K562 (cell line): ENCODE measurements at regions not wholly inside any gene's neighbourhood (a gene's known extent, or its start where the extent isn't known, plus 50 kb on each side); places are given as distances from the start of the nearest gene placed in this dataset.

Source experiments
- ATAC-seq: fragments of 200-7000 bp; cut with Tn5 transposase; 3 replicates; pipeline ENCODE4 v1.9.1; 2020; ENCODE audit warnings: moderate library complexity
- BruUV-seq: library from RNA; stranded (reverse); fragments of 400-500 nt; replicated peaks from 2 replicates; lab custom pipeline; 2021; lab: Mats Ljungman, UMichigan
- CTCF ChIA-PET: fragments of 300-600 bp; formaldehyde crosslinking; extraction: SDS; loops from one replicate; lab custom pipeline; 2021; ENCODE audit warnings: low intra/inter-chr PET ratio; lab: Yijun Ruan, JAX
- POLR2A ChIA-PET: fragments of 300-600, 350-650 bp; sonication (Branson Sonifier 250); formaldehyde crosslinking; extraction: SDS; loops from one replicate; lab custom pipeline; 2021; ENCODE audit warnings: antibody characterized with exemption, inconsistent platforms; lab: Yijun Ruan, JAX
- DNase-seq, 4 experiments: peaks; one replicate each; pipeline versions ENCODE4 v3.0.0 to v3.0.0-alpha.2; 2011 to 2018; ENCODE audit warnings: low spot score in 3 of 4, mixed read lengths in 3 of 4; ENCODE audit errors: extremely low read depth in 1 of 4
- FAIRE-seq: peaks from 2 replicates; lab custom pipeline; 2011; peaks lifted over from hg19 to GRCh38; lab: Jason Lieb, UNC
- H2AFZ ChIP-seq: 2 replicates; pipeline ENCODE4 v1.6.0; 2011; ENCODE audit warnings: low read depth, low read length, control low read depth, inconsistent platforms
- H3K27ac ChIP-seq: fragments of 200-600 bp; 3 replicates; pipeline ENCODE4 v1.8.0; 2011; ENCODE audit warnings: low read depth, mild to moderate bottlenecking, control low read depth, inconsistent platforms, low read length, moderate library complexity, mixed read lengths; ENCODE audit errors: extremely low read depth
- H3K27me3 ChIP-seq, 2 experiments: fragments of 300-600 bp in 1 of 2; 2 replicates in 1 of 2; 3 replicates in 1 of 2; pipeline versions ENCODE4 v1.6.0 to v1.8.0; 2011; ENCODE audit warnings: inconsistent platforms in 2 of 2, low read length in 2 of 2, mild to moderate bottlenecking in 1 of 2, mixed read lengths in 1 of 2, moderate library complexity in 1 of 2; ENCODE audit not compliant: control insufficient read depth in 2 of 2, insufficient read depth in 2 of 2
- H3K36me3 ChIP-seq: fragments of 300-600 bp; 3 replicates; pipeline ENCODE4 v1.8.0; 2011; ENCODE audit warnings: mild to moderate bottlenecking, low read length, inconsistent platforms; ENCODE audit not compliant: control insufficient read depth, insufficient read depth
- H3K4me1 ChIP-seq, 2 experiments: fragments of 200-600 bp in 1 of 2; replicated peaks in 1 of 2; 2 replicates in 1 of 2; 3 replicates in 1 of 2; pipeline versions ENCODE4 v1.5.1 to v1.8.0; 2011; ENCODE audit warnings: inconsistent platforms in 2 of 2, low read length in 2 of 2, mild to moderate bottlenecking in 1 of 2, mixed read lengths in 1 of 2, moderate library complexity in 1 of 2; ENCODE audit not compliant: control insufficient read depth in 2 of 2, insufficient read depth in 2 of 2
- H3K4me2 ChIP-seq: 2 replicates; pipeline ENCODE4 v1.6.1; 2011; ENCODE audit warnings: low read length, control low read depth, inconsistent platforms, mixed read lengths; ENCODE audit not compliant: insufficient read depth
- H3K4me3 ChIP-seq: fragments of 200-600 bp; sonication (generic), shearing (Covaris generic); 2 replicates; pipeline ENCODE4 v1.5.1; 2016; ENCODE audit warnings: control low read depth, inconsistent platforms
- H3K79me2 ChIP-seq: fragments of 200-600 bp; 3 replicates; pipeline ENCODE4 v1.8.0; 2011; ENCODE audit warnings: low read length, inconsistent platforms; ENCODE audit not compliant: control insufficient read depth, insufficient read depth
- H3K9ac ChIP-seq, 2 experiments: 2 replicates each; pipeline versions ENCODE4 v1.6.0 to v1.6.1; 2011; ENCODE audit warnings: low read depth in 2 of 2, low read length in 2 of 2, control low read depth in 1 of 2, inconsistent platforms in 1 of 2, mild to moderate bottlenecking in 1 of 2, mixed read lengths in 1 of 2; ENCODE audit not compliant: insufficient read depth in 1 of 2
- H3K9me1 ChIP-seq: one replicate; pipeline ENCODE4 v1.6.0; 2011; ENCODE audit warnings: inconsistent platforms, mild to moderate bottlenecking, low read length, moderate library complexity; ENCODE audit not compliant: control insufficient read depth, insufficient read depth
- H3K9me3 ChIP-seq: replicated peaks from 2 replicates; pipeline ENCODE4 v1.5.1; 2011; ENCODE audit warnings: low read depth, low read length, inconsistent platforms; ENCODE audit not compliant: control insufficient read depth, insufficient read depth
- H4K20me1 ChIP-seq: replicated peaks from 2 replicates; pipeline ENCODE4 v1.6.1; 2011; ENCODE audit warnings: low read length, inconsistent platforms, mixed read lengths; ENCODE audit not compliant: control insufficient read depth, insufficient read depth
- BCOR ChIP-seq: fragments of 450-650 bp; IDR thresholded peaks from 2 replicates; pipeline ENCODE4 v1.6.1; 2016
- FOXJ2 ChIP-seq: fragments of 200-800 bp; sonication (Bioruptor generic); IDR thresholded peaks from 2 replicates; pipeline ENCODE4 v1.6.1; 2016; ENCODE audit warnings: missing genetic modification characterization, missing compliant biosample characterization
- HNRNPLL ChIP-seq: fragments of 200-400 bp; formaldehyde crosslinking; IDR thresholded peaks from 2 replicates; pipeline ENCODE4 v1.6.1; 2017; ENCODE audit warnings: low read length, low read depth, mild to moderate bottlenecking; ENCODE audit not compliant: poor library complexity, severe bottlenecking
- KDM5B ChIP-seq: fragments of 200-600 bp; sonication (generic); IDR thresholded peaks from 2 replicates; pipeline ENCODE4 v1.6.1; 2012; ENCODE audit warnings: low read depth, mild to moderate bottlenecking, moderate library complexity, low read length, control low read depth, inconsistent platforms; ENCODE audit not compliant: insufficient replicate concordance
- POLR2AphosphoS2 ChIP-seq: IDR thresholded peaks from 2 replicates; pipeline ENCODE4 v1.6.1; 2012; ENCODE audit warnings: low read length, improper control_type of control experiment
- SPI1 ChIP-seq: IDR thresholded peaks from 2 replicates; pipeline ENCODE4 v1.6.1; 2011; ENCODE audit warnings: low read depth, low read length, control low read depth, borderline replicate concordance
- ZNF174 ChIP-seq: fragments of 250-450 bp; sonication (Bioruptor Pico); IDR thresholded peaks from 2 replicates; pipeline ENCODE4 v1.4.0; 2020; ENCODE audit warnings: mild to moderate bottlenecking
- ZNF41 ChIP-seq: fragments of 250-450 bp; sonication (Bioruptor Pico); conservative IDR thresholded peaks from 2 replicates; pipeline ENCODE4 v1.4.0; 2020; ENCODE audit warnings: mild to moderate bottlenecking
- WGBS: fragments of 100-300 bp; shearing (Covaris generic); methylation state at CpG from one replicate; pipeline ENCODE4 v1.1.6; 2016; ENCODE audit warnings: low coverage, mixed read lengths; ENCODE audit not compliant: insufficient coverage; ENCODE audit errors: missing lambda C conversion rate; 5-methylcytosine and 5-hydroxymethylcytosine counted together
- in situ Hi-C: fragments of 300-500 bp; cut with MboI; formaldehyde crosslinking; loops from 4 replicates; pipeline ENCODE4 v1.15.0; 2018; ENCODE audit warnings: inconsistent platforms, mixed read lengths
- intact Hi-C: fragments of 100-400 bp; cut with micrococcal nuclease; formaldehyde crosslinking; loops from 2 replicates; pipeline ENCODE4 v1.14.2; 2022
- TF ChIP-seq, protein P1 (sequence below): fragments of 450-650 bp; formaldehyde crosslinking; conservative IDR thresholded peaks from 2 replicates; pipeline ENCODE4 v1.4.0; 2022; ENCODE audit warnings: mild to moderate bottlenecking, missing genetic modification characterization
- TF ChIP-seq, protein P2 (sequence below): conservative IDR thresholded peaks from 2 replicates; pipeline ENCODE4 v1.6.1; 2011; ENCODE audit warnings: low read depth, mild to moderate bottlenecking, low read length; ENCODE audit not compliant: control insufficient read depth
- TF ChIP-seq, protein P3 (sequence below): IDR thresholded peaks from 2 replicates; pipeline ENCODE4 v1.6.1; 2016; ENCODE audit warnings: missing genetic modification characterization, missing compliant biosample characterization

DNA sequence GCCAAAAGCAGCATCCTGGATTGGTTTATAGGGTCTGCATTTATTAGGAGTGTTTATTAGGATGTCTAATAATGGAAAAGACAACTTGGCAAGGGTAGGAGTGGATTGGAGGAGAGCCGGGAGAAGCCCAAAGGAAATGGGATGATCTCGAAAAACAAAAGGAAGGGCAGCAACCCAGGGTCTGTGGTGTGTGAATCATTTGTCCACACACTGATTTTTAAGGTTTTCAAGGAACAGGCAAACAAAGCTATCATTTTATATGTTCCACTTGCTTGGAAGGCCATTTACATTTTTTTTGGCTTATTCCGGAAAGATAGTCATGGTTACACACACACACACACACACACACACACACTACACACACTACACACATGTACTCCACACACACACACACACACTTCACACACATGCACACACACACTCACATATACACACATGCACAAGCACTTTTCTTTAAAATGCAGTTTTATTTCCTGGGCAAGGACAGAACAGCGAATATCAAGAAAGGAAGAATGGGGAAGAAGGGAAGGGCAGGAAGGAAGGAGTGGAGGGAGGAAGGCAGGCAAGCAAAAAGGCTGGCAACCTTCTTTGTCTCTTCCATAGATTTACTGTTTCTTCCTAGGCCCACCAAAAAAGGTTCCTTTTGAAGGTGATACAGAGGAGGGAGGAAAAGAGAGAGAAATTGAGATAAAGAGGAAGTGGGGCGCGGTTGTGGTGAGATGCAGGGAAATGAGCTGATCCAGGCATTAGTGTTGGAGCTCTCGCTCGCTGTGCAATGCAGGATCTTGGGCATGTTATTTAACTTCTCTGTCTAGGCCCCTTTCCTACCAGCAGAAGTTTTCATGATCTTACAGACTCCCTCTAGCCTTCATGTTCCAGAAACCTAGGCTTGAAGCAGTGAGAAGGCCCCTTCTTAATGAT lies 88.6 kb upstream of the MAML3 start:
- CTCF ChIA-PET: no interaction called here

DNA sequence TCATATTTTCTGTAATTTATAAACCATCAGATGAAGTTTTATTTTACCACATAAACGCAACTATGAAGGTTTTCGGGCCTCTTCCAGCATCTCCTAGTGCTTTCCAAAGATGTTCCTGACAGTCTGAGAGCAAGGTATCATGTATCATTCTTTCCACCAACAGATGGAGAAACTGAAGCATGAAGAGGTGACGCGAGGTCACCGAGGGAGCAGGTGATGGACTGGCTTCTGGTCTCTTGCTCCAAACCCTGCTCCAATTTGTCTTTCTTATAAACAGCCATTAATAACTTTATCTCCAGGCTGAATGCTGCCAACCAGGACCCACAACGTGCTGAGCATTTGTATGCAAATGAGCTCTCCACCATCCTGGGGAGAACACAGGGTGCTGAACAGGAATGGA lies 86.3 kb upstream of the MAML3 start:
- Histone ChIP-seq H3K27me3 (peaks cover 10 to 36% of the 10 kb centered on the region in 2 experiments), H3K27ac (no peak overlapping the region), H3K4me2 (no peak overlapping the region), H2AFZ (no peak overlapping the region), H3K4me3 (no peak overlapping the region), H3K9me3 (no peaks in the 10 kb centered on the region), H3K4me1 (no peaks in the 10 kb centered on the region), H3K79me2 (no peaks in the 10 kb centered on the region), H4K20me1 (no peaks in the 10 kb centered on the region; the same call in 1 of the 2 replicates), H3K9ac (no peak overlapping the region), H3K9me1 (no peaks in the 10 kb centered on the region), H3K36me3 (no peaks in the 10 kb centered on the region)
- WGBS: 1% methylated on average over 6 of the region's 6 CpGs
- ATAC-seq: no peak
- FAIRE-seq: no peak
- CTCF ChIA-PET: no interaction called here
- intact Hi-C loops (no loop called here), in situ Hi-C loops (no loop called here)
- BruUV-seq: no TSS peak
- POLR2A ChIA-PET: no interaction called here
- DNase-seq: no peak
- TF ChIP-seq FOXJ2 (tag): no peak
- TF ChIP-seq ZNF174: no peak
- TF ChIP-seq, protein P1, sequence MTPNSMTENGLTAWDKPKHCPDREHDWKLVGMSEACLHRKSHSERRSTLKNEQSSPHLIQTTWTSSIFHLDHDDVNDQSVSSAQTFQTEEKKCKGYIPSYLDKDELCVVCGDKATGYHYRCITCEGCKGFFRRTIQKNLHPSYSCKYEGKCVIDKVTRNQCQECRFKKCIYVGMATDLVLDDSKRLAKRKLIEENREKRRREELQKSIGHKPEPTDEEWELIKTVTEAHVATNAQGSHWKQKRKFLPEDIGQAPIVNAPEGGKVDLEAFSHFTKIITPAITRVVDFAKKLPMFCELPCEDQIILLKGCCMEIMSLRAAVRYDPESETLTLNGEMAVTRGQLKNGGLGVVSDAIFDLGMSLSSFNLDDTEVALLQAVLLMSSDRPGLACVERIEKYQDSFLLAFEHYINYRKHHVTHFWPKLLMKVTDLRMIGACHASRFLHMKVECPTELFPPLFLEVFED: no peak
- TF ChIP-seq ZNF41 (CRISPR knock-in tag): no peak
- TF ChIP-seq HNRNPLL: no peak
- TF ChIP-seq, protein P2, sequence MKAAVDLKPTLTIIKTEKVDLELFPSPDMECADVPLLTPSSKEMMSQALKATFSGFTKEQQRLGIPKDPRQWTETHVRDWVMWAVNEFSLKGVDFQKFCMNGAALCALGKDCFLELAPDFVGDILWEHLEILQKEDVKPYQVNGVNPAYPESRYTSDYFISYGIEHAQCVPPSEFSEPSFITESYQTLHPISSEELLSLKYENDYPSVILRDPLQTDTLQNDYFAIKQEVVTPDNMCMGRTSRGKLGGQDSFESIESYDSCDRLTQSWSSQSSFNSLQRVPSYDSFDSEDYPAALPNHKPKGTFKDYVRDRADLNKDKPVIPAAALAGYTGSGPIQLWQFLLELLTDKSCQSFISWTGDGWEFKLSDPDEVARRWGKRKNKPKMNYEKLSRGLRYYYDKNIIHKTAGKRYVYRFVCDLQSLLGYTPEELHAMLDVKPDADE: no peak
- TF ChIP-seq, protein P3, sequence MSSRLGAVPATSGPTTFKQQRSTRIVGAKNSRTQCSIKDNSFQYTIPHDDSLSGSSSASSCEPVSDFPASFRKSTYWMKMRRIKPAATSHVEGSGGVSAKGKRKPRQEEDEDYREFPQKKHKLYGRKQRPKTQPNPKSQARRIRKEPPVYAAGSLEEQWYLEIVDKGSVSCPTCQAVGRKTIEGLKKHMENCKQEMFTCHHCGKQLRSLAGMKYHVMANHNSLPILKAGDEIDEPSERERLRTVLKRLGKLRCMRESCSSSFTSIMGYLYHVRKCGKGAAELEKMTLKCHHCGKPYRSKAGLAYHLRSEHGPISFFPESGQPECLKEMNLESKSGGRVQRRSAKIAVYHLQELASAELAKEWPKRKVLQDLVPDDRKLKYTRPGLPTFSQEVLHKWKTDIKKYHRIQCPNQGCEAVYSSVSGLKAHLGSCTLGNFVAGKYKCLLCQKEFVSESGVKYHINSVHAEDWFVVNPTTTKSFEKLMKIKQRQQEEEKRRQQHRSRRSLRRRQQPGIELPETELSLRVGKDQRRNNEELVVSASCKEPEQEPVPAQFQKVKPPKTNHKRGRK (tag): no peak
- no peak for TF ChIP-seq BCOR
- no peak for TF ChIP-seq POLR2AphosphoS2
- no peak for TF ChIP-seq KDM5B

More for the DNA sequence above, 88.6 kb upstream of the MAML3 start:
- Histone ChIP-seq H3K27ac (no peak overlapping the region), H3K79me2 (no peaks in the 10 kb centered on the region), H3K9me1 (no peaks in the 10 kb centered on the region), H3K4me1 (no peaks in the 10 kb centered on the region), H3K4me3 (no peak overlapping the region), H3K27me3 (peaks cover 10 to 30% of the 10 kb centered on the region in 2 experiments), H4K20me1 (no peaks in the 10 kb centered on the region; the same call in 1 of the 2 replicates), H2AFZ (no peak overlapping the region), H3K9ac (no peak overlapping the region), H3K36me3 (no peaks in the 10 kb centered on the region), H3K4me2 (no peak overlapping the region), H3K9me3 (no peaks in the 10 kb centered on the region)
- FAIRE-seq (no peak), DNase-seq (no peak), ATAC-seq (no peak)
- POLR2A ChIA-PET: no interaction called here
- intact Hi-C loops: no loop called here
- BruUV-seq: no TSS peak
- in situ Hi-C loops: no loop called here
- 2% methylated on average over 8 of the region's 8 CpGs for WGBS
- no peak for TF ChIP-seq BCOR
- TF ChIP-seq SPI1: peak; percentile 87
